HepG2 (cell line): ENCODE measurements at regions not wholly inside any gene's neighbourhood (a gene's known extent, or its start where the extent isn't known, plus 50 kb on each side); places are given as distances from the start of the nearest gene placed in this dataset.

Experiments
- ATAC-seq: fragments of 200-7000 bp; cut with Tn5 transposase; 3 replicates; pipeline ENCODE4 v1.9.1; 2020; ENCODE audit warnings: mild to moderate bottlenecking, moderate library complexity
- BruUV-seq: library from RNA; stranded (reverse); fragments of 400-500 nt; replicated peaks from 2 replicates; lab custom pipeline; 2021; lab: Mats Ljungman, UMichigan
- CTCF ChIA-PET: fragments of 300-600 bp; formaldehyde crosslinking; extraction: SDS; loops from one replicate; lab custom pipeline; 2021; ENCODE audit warnings: low total read pairs, inconsistent platforms, low intra/inter-chr PET ratio; lab: Yijun Ruan, JAX
- POLR2A ChIA-PET: fragments of 350-600 bp; sonication (Branson Sonifier 250); formaldehyde crosslinking; loops from one replicate; lab custom pipeline; 2020; ENCODE audit warnings: antibody characterized with exemption, inconsistent platforms; lab: Yijun Ruan, JAX
- DNase-seq: peaks from one replicate; pipeline ENCODE4 v3.0.0-alpha.2; 2015; ENCODE audit warnings: low spot score
- FAIRE-seq: peaks from 3 replicates; lab custom pipeline; 2011; peaks lifted over from hg19 to GRCh38; lab: Jason Lieb, UNC
- H2AFZ ChIP-seq: one replicate; pipeline ENCODE4 v1.6.1; 2011; ENCODE audit warnings: low read length, inconsistent platforms
- H3K27ac ChIP-seq: fragments of 300-600 bp; 3 replicates; pipeline ENCODE4 v1.8.0; 2011; ENCODE audit warnings: mixed run types, mild to moderate bottlenecking, mixed read lengths, low read length, inconsistent platforms; ENCODE audit not compliant: insufficient read depth; ENCODE audit errors: extremely low read length
- H3K27me3 ChIP-seq, 2 experiments: fragments of 200-600 bp in 1 of 2; 2 replicates in 1 of 2; 3 replicates in 1 of 2; pipeline versions ENCODE4 v1.6.0 to v1.8.0; 2011; ENCODE audit warnings: low read length in 2 of 2, mild to moderate bottlenecking in 2 of 2, moderate library complexity in 2 of 2, inconsistent platforms in 1 of 2; ENCODE audit not compliant: insufficient read depth in 2 of 2, control insufficient read depth in 1 of 2
- H3K36me3 ChIP-seq, 2 experiments: fragments of 200-600 bp in 1 of 2; replicated peaks in 1 of 2; 2 replicates in 1 of 2; 3 replicates in 1 of 2; pipeline versions ENCODE4 v1.5.1 to v1.8.0; 2011; ENCODE audit warnings: low read length in 2 of 2, inconsistent platforms in 1 of 2; ENCODE audit not compliant: insufficient read depth in 2 of 2, control insufficient read depth in 1 of 2
- H3K4me1 ChIP-seq: 2 replicates; pipeline ENCODE4 v1.5.1; 2012; ENCODE audit warnings: low read length, inconsistent platforms; ENCODE audit not compliant: insufficient read depth
- H3K4me2 ChIP-seq: 2 replicates; pipeline ENCODE4 v1.6.0; 2011; ENCODE audit warnings: low read depth, low read length, inconsistent platforms
- H3K4me3 ChIP-seq, 3 experiments: fragments of 200-600 bp in 1 of 3; sonication (generic), shearing (Covaris generic) in 1 of 3; replicated peaks in 1 of 3; 2 replicates each; pipeline ENCODE4 v1.5.1; 2011 to 2016; ENCODE audit warnings: low read length in 3 of 3, inconsistent platforms in 2 of 3, low read depth in 2 of 3, mild to moderate bottlenecking in 2 of 3, control low read depth in 1 of 3, mixed read lengths in 1 of 3; ENCODE audit not compliant: insufficient read depth in 1 of 3
- H3K79me2 ChIP-seq: one replicate; pipeline ENCODE4 v1.6.1; 2011; ENCODE audit warnings: low read length, inconsistent platforms; ENCODE audit not compliant: insufficient read depth
- H3K9ac ChIP-seq: 2 replicates; pipeline ENCODE4 v1.6.0; 2011; ENCODE audit warnings: mild to moderate bottlenecking, low read depth, low read length, inconsistent platforms; ENCODE audit not compliant: insufficient read depth
- H3K9me3 ChIP-seq: 2 replicates; pipeline ENCODE4 v1.5.1; 2012; ENCODE audit warnings: mild to moderate bottlenecking, low read length
- H4K20me1 ChIP-seq: 2 replicates; pipeline ENCODE4 v1.6.0; 2011; ENCODE audit warnings: inconsistent platforms, mild to moderate bottlenecking, low read length, moderate library complexity; ENCODE audit not compliant: insufficient read depth
- ADNP ChIP-seq: sonication (generic); formaldehyde crosslinking; IDR thresholded peaks from 2 replicates; pipeline ENCODE4 v1.4.0; 2020; ENCODE audit warnings: missing genetic modification reagents
- EZH2 ChIP-seq: conservative IDR thresholded peaks from 2 replicates; pipeline ENCODE4 v1.6.1; 2012; ENCODE audit warnings: mild to moderate bottlenecking, low read depth, low read length, moderate library complexity
- GZF1 ChIP-seq: sonication (generic); formaldehyde crosslinking; IDR thresholded peaks from 2 replicates; pipeline ENCODE4 v1.5.1; 2020; ENCODE audit warnings: mild to moderate bottlenecking, missing genetic modification reagents
- KLF12 ChIP-seq: sonication (generic); formaldehyde crosslinking; IDR thresholded peaks from 2 replicates; pipeline ENCODE4 v1.4.0; 2020; ENCODE audit warnings: missing genetic modification reagents, borderline replicate concordance
- MTA1 ChIP-seq: sonication (generic); formaldehyde crosslinking; IDR thresholded peaks from 2 replicates; pipeline ENCODE4 v1.4.0; 2020; ENCODE audit warnings: missing genetic modification reagents, mild to moderate bottlenecking, borderline replicate concordance
- ZBED4 ChIP-seq: sonication (generic); formaldehyde crosslinking; IDR thresholded peaks from 2 replicates; pipeline ENCODE4 v1.4.0; 2020; ENCODE audit warnings: missing genetic modification reagents, borderline replicate concordance
- ZNF136 ChIP-seq: sonication (generic); formaldehyde crosslinking; IDR thresholded peaks from 2 replicates; pipeline ENCODE4 v1.8.1; 2022; ENCODE audit warnings: low read depth, mild to moderate bottlenecking, moderate library complexity, missing genetic modification reagents
- ZNF782 ChIP-seq: sonication (generic); formaldehyde crosslinking; IDR thresholded peaks from 2 replicates; pipeline ENCODE4 v1.4.0; 2020; ENCODE audit warnings: missing genetic modification reagents, mild to moderate bottlenecking, borderline replicate concordance
- WGBS: methylation state at CpG from one replicate; pipeline ENCODE4 v1.1.6; 2017; ENCODE audit warnings: low lambda C conversion rate; 5-methylcytosine and 5-hydroxymethylcytosine counted together
- in situ Hi-C: cut with HindIII; loops from 2 replicates; pipeline ENCODE4 v1.10.0; 2017; ENCODE audit warnings: low pct_unique_long_range_greater_than_20kb; ENCODE audit not compliant: extremely low pct_ligation_motif_present
- intact Hi-C: fragments of 100-400 bp; cut with micrococcal nuclease; formaldehyde crosslinking; loops from one replicate; pipeline ENCODE4 v1.10.0; 2022; ENCODE audit not compliant: unreplicated experiment
- TF ChIP-seq, protein P1 (sequence below): sonication (generic); formaldehyde crosslinking; IDR thresholded peaks from 2 replicates; pipeline ENCODE4 v1.4.0; 2020; ENCODE audit warnings: missing genetic modification reagents
- TF ChIP-seq, protein P2 (sequence below): sonication (generic); formaldehyde crosslinking; IDR thresholded peaks from 2 replicates; pipeline ENCODE4; 2020; ENCODE audit warnings: missing genetic modification reagents, mild to moderate bottlenecking, borderline replicate concordance

- no peak for TF ChIP-seq ZNF136 (CRISPR knock-in tag)
- TF ChIP-seq ADNP (CRISPR knock-in tag), result no peak
- TF ChIP-seq, all 625 proteins: peak for 0
These were observed 124.1 kb upstream of the SPACA7 start (continued) for GRCh38 chr13:112251930-112252585.

DNA sequence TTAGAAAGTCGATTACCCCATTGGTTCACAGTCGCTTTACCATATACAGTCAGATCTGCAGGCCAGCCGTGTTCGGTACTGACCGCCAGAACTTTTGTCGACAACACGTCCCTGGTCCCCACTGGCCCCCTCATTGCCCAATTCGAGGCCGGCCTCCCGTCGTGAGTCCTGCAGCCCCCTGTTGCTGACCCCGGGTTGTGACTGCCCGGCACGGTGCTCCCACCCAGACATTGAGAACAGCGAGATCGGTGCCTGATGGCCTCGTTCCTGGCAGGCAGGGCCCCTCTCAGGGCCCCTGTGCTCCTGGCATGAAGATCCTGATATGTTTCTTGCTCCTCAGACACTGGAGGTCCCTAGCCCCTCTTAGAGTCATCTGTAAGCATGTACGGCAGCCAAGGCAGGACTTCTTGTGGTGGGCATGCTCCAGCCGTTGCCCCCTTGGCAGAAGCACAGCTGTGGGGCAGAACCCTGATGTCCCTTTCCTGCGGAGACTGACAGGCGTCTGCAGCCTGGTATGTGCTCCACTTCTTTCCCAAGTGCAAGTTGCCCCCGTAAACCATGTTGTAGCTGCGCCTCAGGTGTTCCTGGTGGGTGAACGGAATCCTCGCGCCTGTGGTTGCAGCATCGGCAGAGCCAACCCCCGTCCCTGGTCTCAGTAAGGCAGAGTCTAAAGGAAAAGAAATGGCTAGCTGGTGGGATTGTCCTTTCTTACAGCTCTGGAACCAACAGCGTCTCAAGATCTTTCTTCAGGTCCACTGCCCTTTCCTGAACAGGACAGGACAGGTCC, 123.2 kb upstream of the SPACA7 start:
- intact Hi-C loops, result no loop called here
- TF ChIP-seq, protein P1, sequence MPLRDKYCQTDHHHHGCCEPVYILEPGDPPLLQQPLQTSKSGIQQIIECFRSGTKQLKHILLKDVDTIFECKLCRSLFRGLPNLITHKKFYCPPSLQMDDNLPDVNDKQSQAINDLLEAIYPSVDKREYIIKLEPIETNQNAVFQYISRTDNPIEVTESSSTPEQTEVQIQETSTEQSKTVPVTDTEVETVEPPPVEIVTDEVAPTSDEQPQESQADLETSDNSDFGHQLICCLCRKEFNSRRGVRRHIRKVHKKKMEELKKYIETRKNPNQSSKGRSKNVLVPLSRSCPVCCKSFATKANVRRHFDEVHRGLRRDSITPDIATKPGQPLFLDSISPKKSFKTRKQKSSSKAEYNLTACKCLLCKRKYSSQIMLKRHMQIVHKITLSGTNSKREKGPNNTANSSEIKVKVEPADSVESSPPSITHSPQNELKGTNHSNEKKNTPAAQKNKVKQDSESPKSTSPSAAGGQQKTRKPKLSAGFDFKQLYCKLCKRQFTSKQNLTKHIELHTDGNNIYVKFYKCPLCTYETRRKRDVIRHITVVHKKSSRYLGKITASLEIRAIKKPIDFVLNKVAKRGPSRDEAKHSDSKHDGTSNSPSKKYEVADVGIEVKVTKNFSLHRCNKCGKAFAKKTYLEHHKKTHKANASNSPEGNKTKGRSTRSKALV (CRISPR knock-in tag), result no peak
- TF ChIP-seq ZBED4 (CRISPR knock-in tag) (no peak), MTA1 (CRISPR knock-in tag) (no peak), ZNF782 (CRISPR knock-in tag) (no peak), EZH2 (0 out of 2 replicates have a peak, but pooled peaks have one; percentile 42), GZF1 (CRISPR knock-in tag) (peak; percentile 94), KLF12 (CRISPR knock-in tag) (no peak)
- TF ChIP-seq, protein P2, sequence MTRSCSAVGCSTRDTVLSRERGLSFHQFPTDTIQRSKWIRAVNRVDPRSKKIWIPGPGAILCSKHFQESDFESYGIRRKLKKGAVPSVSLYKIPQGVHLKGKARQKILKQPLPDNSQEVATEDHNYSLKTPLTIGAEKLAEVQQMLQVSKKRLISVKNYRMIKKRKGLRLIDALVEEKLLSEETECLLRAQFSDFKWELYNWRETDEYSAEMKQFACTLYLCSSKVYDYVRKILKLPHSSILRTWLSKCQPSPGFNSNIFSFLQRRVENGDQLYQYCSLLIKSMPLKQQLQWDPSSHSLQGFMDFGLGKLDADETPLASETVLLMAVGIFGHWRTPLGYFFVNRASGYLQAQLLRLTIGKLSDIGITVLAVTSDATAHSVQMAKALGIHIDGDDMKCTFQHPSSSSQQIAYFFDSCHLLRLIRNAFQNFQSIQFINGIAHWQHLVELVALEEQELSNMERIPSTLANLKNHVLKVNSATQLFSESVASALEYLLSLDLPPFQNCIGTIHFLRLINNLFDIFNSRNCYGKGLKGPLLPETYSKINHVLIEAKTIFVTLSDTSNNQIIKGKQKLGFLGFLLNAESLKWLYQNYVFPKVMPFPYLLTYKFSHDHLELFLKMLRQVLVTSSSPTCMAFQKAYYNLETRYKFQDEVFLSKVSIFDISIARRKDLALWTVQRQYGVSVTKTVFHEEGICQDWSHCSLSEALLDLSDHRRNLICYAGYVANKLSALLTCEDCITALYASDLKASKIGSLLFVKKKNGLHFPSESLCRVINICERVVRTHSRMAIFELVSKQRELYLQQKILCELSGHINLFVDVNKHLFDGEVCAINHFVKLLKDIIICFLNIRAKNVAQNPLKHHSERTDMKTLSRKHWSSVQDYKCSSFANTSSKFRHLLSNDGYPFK, result no peak

More for the DNA sequence above, 123.2 kb upstream of the SPACA7 start:
- POLR2A ChIA-PET, result no interaction called here
- in situ Hi-C loops, result no loop called here
- H3K9me3 ChIP-seq, result no peaks in the 10 kb centered on the region
- FAIRE-seq (no peak), ATAC-seq (no peak), DNase-seq (no peak)
- peaks cover 10 to 84% of the 10 kb centered on the region in 2 experiments; a peak in 3 of 5 replicates for H3K27me3 ChIP-seq
- H4K20me1 ChIP-seq, result peaks cover 5% of the 10 kb centered on the region; the same call in 1 of the 2 replicates
- no peak overlapping the region for H3K27ac ChIP-seq
- H2AFZ ChIP-seq, result no peak overlapping the region
- CTCF ChIA-PET, result no interaction called here
- H3K4me1 ChIP-seq, result no peaks in the 10 kb centered on the region
- no peaks in the 10 kb centered on the region for H3K36me3 ChIP-seq
- 23% methylated on average over 25 of the region's 29 CpGs for whole genome bisulfite sequencing
- H3K4me3 ChIP-seq, result no peak overlapping the region
- no TSS peak for BruUV-seq
- no peaks in the 10 kb centered on the region for H3K79me2 ChIP-seq
- no peak overlapping the region for H3K9ac ChIP-seq
- H3K4me2 ChIP-seq, result no peak overlapping the region
